ENCODE measurements at regions not wholly inside any gene's neighbourhood (a gene's known extent, or its start where the extent isn't known, plus 50 kb on each side); places are given as distances from the start of the nearest gene placed in this dataset.

GRCh38 chr10:131638880-131639278 is 261.9 kb upstream of the PPP2R2D start:
- DNase-seq: no peak

GRCh38 chr10:131640045-131640644 is 260.7 kb upstream of the PPP2R2D start:
- DNase-seq: no peak

- DNase-seq: no peak
These were observed 259.6 kb upstream of the PPP2R2D start for GRCh38 chr10:131641231-131641630.

- no peak for DNase-seq
These were observed 258.9 kb upstream of the PPP2R2D start for GRCh38 chr10:131641898-131642297.

GRCh38 chr10:131642966-131643365 is 257.8 kb upstream of the PPP2R2D start:
- no peak for DNase-seq

- no peak for DNase-seq
These were observed 256.5 kb upstream of the PPP2R2D start for GRCh38 chr10:131644289-131644688.

- DNase-seq: no peak
These were observed 255.7 kb upstream of the PPP2R2D start for GRCh38 chr10:131644864-131645658.

- DNase-seq: no peak
These were observed 255.1 kb upstream of the PPP2R2D start for GRCh38 chr10:131645756-131646155.

GRCh38 chr10:131646551-131647525 is 254.0 kb upstream of the PPP2R2D start:
- no peak for DNase-seq

GRCh38 chr10:131647789-131648188 is 253.0 kb upstream of the PPP2R2D start:
- DNase-seq: no peak

GRCh38 chr10:131648386-131649020 is 252.3 kb upstream of the PPP2R2D start:
- DNase-seq: no peak

GRCh38 chr10:131649617-131650016 is 251.2 kb upstream of the PPP2R2D start:
- no peak for DNase-seq

GRCh38 chr10:131650169-131650705 is 250.6 kb upstream of the PPP2R2D start:
- no peak for DNase-seq

GRCh38 chr10:131650771-131651673 is 249.8 kb upstream of the PPP2R2D start:
- no peak for DNase-seq

- DNase-seq: no peak
These were observed 249.0 kb upstream of the PPP2R2D start for GRCh38 chr10:131651674-131652437.

GRCh38 chr10:131652438-131653139 is 248.2 kb upstream of the PPP2R2D start:
- no peak for DNase-seq

- DNase-seq: no peak
These were observed 247.7 kb upstream of the PPP2R2D start for GRCh38 chr10:131653140-131653539.

- DNase-seq: no peak
These were observed 247.0 kb upstream of the PPP2R2D start for GRCh38 chr10:131653554-131654470.
